H1 (cell line): ENCODE measurements at regions not wholly inside any gene's neighbourhood (a gene's known extent, or its start where the extent isn't known, plus 50 kb on each side); places are given as distances from the start of the nearest gene placed in this dataset.

Source experiments
- CTCF ChIA-PET: fragments of 300-600 bp; sonication (Branson Sonifier 250); formaldehyde crosslinking; loops from one replicate; lab custom pipeline; 2021; ENCODE audit not compliant: partially characterized antibody; lab: Charles Lee
- POLR2A ChIA-PET: fragments of 300-600 bp; sonication (Branson Sonifier 250); formaldehyde crosslinking; loops from one replicate; lab custom pipeline; 2021; ENCODE audit warnings: inconsistent platforms; ENCODE audit not compliant: partially characterized antibody; lab: Charles Lee
- DNase-seq, 2 experiments: peaks; one replicate each; pipeline versions ENCODE4 v3.0.0 to v3.0.0-alpha.2; 2010 to 2022; ENCODE audit warnings: low spot score in 2 of 2, low read depth in 1 of 2, mixed read lengths in 1 of 2
- FAIRE-seq: peaks from 2 replicates; lab custom pipeline; 2011; peaks lifted over from hg19 to GRCh38; lab: Jason Lieb, UNC
- H2AFZ ChIP-seq: 2 replicates; pipeline ENCODE4 v1.8.1; 2012; ENCODE audit warnings: low read length, inconsistent platforms
- H2AK5ac ChIP-seq: 2 replicates; pipeline ENCODE4 v1.6.1; 2013; ENCODE audit warnings: low read depth, low read length
- H2BK120ac ChIP-seq: replicated peaks from 2 replicates; pipeline ENCODE3; 2013; ENCODE audit warnings: low read depth, low read length, inconsistent platforms
- H2BK12ac ChIP-seq: 2 replicates; pipeline ENCODE4 v1.6.1; 2013; ENCODE audit warnings: low read depth, low read length
- H2BK15ac ChIP-seq: 2 replicates; pipeline ENCODE4 v1.6.1; 2013; ENCODE audit warnings: low read length
- H2BK20ac ChIP-seq: 2 replicates; pipeline ENCODE4 v1.6.1; 2013; ENCODE audit warnings: low read length
- H2BK5ac ChIP-seq: 2 replicates; pipeline ENCODE4 v1.6.1; 2013; ENCODE audit warnings: low read depth, low read length
- H3K14ac ChIP-seq: 2 replicates; pipeline ENCODE4 v1.6.1; 2013; ENCODE audit warnings: inconsistent platforms; ENCODE audit not compliant: insufficient read length
- H3K18ac ChIP-seq: 2 replicates; pipeline ENCODE4 v1.6.1; 2013; ENCODE audit warnings: low read length; ENCODE audit errors: extremely low read depth
- H3K23ac ChIP-seq: 2 replicates; pipeline ENCODE4 v1.6.1; 2013; ENCODE audit warnings: inconsistent platforms; ENCODE audit not compliant: insufficient read length
- H3K23me2 ChIP-seq: 2 replicates; pipeline ENCODE4 v1.6.1; 2013; ENCODE audit warnings: low read depth, low read length
- H3K27ac ChIP-seq: 2 replicates; pipeline ENCODE4 v1.6.1; 2011; ENCODE audit warnings: low read depth, low read length, inconsistent platforms
- H3K27me3 ChIP-seq, 4 experiments: replicated peaks in 1 of 4; 1 replicate in 1 of 4; 2 replicates in 3 of 4; pipeline versions ENCODE4 v1.6.1 to v1.8.1; 2011 to 2013; ENCODE audit warnings: low read length in 3 of 4, mild to moderate bottlenecking in 3 of 4, inconsistent platforms in 2 of 4, mixed read lengths in 2 of 4, moderate library complexity in 1 of 4; ENCODE audit not compliant: control insufficient read depth in 3 of 4, insufficient read depth in 3 of 4; ENCODE audit errors: extremely low read depth in 1 of 4
- H3K36me3 ChIP-seq, 4 experiments: 2 replicates each; pipeline versions ENCODE4 v1.6.1 to v1.8.1; 2011 to 2013; ENCODE audit warnings: mild to moderate bottlenecking in 4 of 4, low read length in 3 of 4, moderate library complexity in 2 of 4, control low read depth in 1 of 4, inconsistent platforms in 1 of 4; ENCODE audit not compliant: insufficient read depth in 4 of 4, control insufficient read depth in 2 of 4
- H3K4ac ChIP-seq: replicated peaks from 2 replicates; pipeline ENCODE3; 2013; ENCODE audit warnings: low read length, low read depth, mixed read lengths, inconsistent platforms; ENCODE audit not compliant: insufficient read length
- H3K4me1 ChIP-seq, 4 experiments: replicated peaks in 1 of 4; 1 replicate in 1 of 4; 2 replicates in 3 of 4; pipeline versions ENCODE4 v1.6.1 to v1.8.1; 2011 to 2013; ENCODE audit warnings: low read length in 3 of 4, inconsistent platforms in 2 of 4, mixed read lengths in 1 of 4; ENCODE audit not compliant: insufficient read depth in 4 of 4, control insufficient read depth in 3 of 4
- H3K4me2 ChIP-seq, 2 experiments: 2 replicates each; pipeline versions ENCODE4 v1.6.1 to v1.8.1; 2011 to 2013; ENCODE audit warnings: low read depth in 2 of 2, low read length in 2 of 2, control low read depth in 1 of 2, inconsistent platforms in 1 of 2, mild to moderate bottlenecking in 1 of 2; ENCODE audit not compliant: insufficient read depth in 1 of 2
- H3K4me3 ChIP-seq, 4 experiments: fragments of 200-600, 300-600 bp in 1 of 4; sonication (generic), shearing (Covaris generic), sonication (Bioruptor Twin) in 1 of 4; 2 replicates each; pipeline versions ENCODE4 v1.5.1 to v1.8.1; 2011 to 2016; ENCODE audit warnings: low read length in 4 of 4, low read depth in 3 of 4, control low read depth in 2 of 4, inconsistent platforms in 2 of 4, mild to moderate bottlenecking in 2 of 4, mixed read lengths in 1 of 4, moderate library complexity in 1 of 4; ENCODE audit not compliant: insufficient read depth in 2 of 4; ENCODE audit errors: extremely low read depth in 1 of 4
- H3K56ac ChIP-seq: replicated peaks from 2 replicates; pipeline ENCODE3; 2013; ENCODE audit warnings: low read depth, mild to moderate bottlenecking, mixed read lengths, low read length, inconsistent platforms; ENCODE audit not compliant: insufficient read length
- H3K79me1 ChIP-seq: 2 replicates; pipeline ENCODE4 v1.6.1; 2013; ENCODE audit warnings: low read depth, low read length, control low read depth
- H3K79me2 ChIP-seq, 2 experiments: 2 replicates each; pipeline versions ENCODE4 v1.6.1 to v1.8.1; 2012 to 2013; ENCODE audit warnings: low read length in 2 of 2, mild to moderate bottlenecking in 2 of 2, inconsistent platforms in 1 of 2; ENCODE audit not compliant: insufficient read depth in 2 of 2, control insufficient read depth in 1 of 2
- H3K9ac ChIP-seq, 4 experiments: replicated peaks in 1 of 4; 1 replicate in 1 of 4; 2 replicates in 3 of 4; pipeline versions ENCODE4 v1.6.1 to v1.8.1; 2011 to 2013; ENCODE audit warnings: low read depth in 3 of 4, low read length in 3 of 4, control low read depth in 2 of 4, mild to moderate bottlenecking in 2 of 4, moderate library complexity in 2 of 4, inconsistent platforms in 1 of 4; ENCODE audit errors: extremely low read depth in 1 of 4
- H3K9me3 ChIP-seq, 2 experiments: 2 replicates each; pipeline versions ENCODE4 v1.6.1 to v1.8.1; 2012 to 2013; ENCODE audit warnings: mild to moderate bottlenecking in 2 of 2, moderate library complexity in 2 of 2, control low read depth in 1 of 2, inconsistent platforms in 1 of 2, low read depth in 1 of 2, low read length in 1 of 2, mixed read lengths in 1 of 2; ENCODE audit not compliant: insufficient read depth in 2 of 2
- H4K20me1 ChIP-seq, 2 experiments: replicated peaks in 1 of 2; 2 replicates each; pipeline versions ENCODE3 to v1.8.1; 2011 to 2013; ENCODE audit warnings: inconsistent platforms in 2 of 2, low read length in 2 of 2, mild to moderate bottlenecking in 1 of 2; ENCODE audit not compliant: insufficient read depth in 2 of 2, control insufficient read depth in 1 of 2
- H4K5ac ChIP-seq: 2 replicates; pipeline ENCODE4 v1.6.1; 2013; ENCODE audit warnings: low read length, low read depth, mixed read lengths, inconsistent platforms; ENCODE audit not compliant: insufficient read length
- H4K8ac ChIP-seq: 2 replicates; pipeline ENCODE4 v1.8.0; 2013; ENCODE audit warnings: mild to moderate bottlenecking, moderate library complexity, low read length, inconsistent platforms; ENCODE audit not compliant: insufficient read depth; ENCODE audit errors: extremely low read depth
- H4K91ac ChIP-seq: replicated peaks from 2 replicates; pipeline ENCODE3; 2013; ENCODE audit warnings: low read length, mixed read lengths, inconsistent platforms; ENCODE audit not compliant: insufficient read length
- BCL11A ChIP-seq, 2 experiments: IDR thresholded peaks; one replicate each; pipeline ENCODE4 v1.6.1; 2011; ENCODE audit warnings: low read depth in 2 of 2, low read length in 2 of 2, mild to moderate bottlenecking in 2 of 2
- CBX8 ChIP-seq: fragments of 300-800, 300-1000 bp; sonication (generic); IDR thresholded peaks from 2 replicates; pipeline ENCODE4 v1.7.1; 2016; ENCODE audit warnings: low read depth, low read length, borderline replicate concordance
- RFX5 ChIP-seq: IDR thresholded peaks from 2 replicates; pipeline ENCODE4 v1.6.1; 2011; ENCODE audit warnings: low read depth, low read length, improper control_type of control experiment, borderline replicate concordance
- RXRA ChIP-seq: IDR thresholded peaks from 2 replicates; pipeline ENCODE4 v1.6.1; 2011; ENCODE audit warnings: low read depth, mild to moderate bottlenecking, low read length, moderate library complexity; ENCODE audit not compliant: insufficient read depth
- SRF ChIP-seq: IDR thresholded peaks from 2 replicates; pipeline ENCODE4 v1.6.1; 2011; ENCODE audit warnings: mild to moderate bottlenecking, low read depth, low read length, moderate library complexity
- TAF7 ChIP-seq: optimal IDR thresholded peaks from 2 replicates; pipeline ENCODE3; 2011; ENCODE audit warnings: low read depth, mild to moderate bottlenecking, inconsistent platforms, low read length, moderate library complexity, borderline replicate concordance
- WGBS, 2 experiments: shearing (Covaris generic) in 1 of 2; methylation state at CpG; one replicate each; pipeline versions ENCODE4 v1.1.6 to v1.1.7; 2013 to 2015; ENCODE audit warnings: low lambda C conversion rate in 2 of 2, mixed read lengths in 2 of 2, inconsistent platforms in 1 of 2, low coverage in 1 of 2, missing lambda C conversion rate in 1 of 2; ENCODE audit not compliant: insufficient replicate concordance in 2 of 2, insufficient coverage in 1 of 2, insufficient read length in 1 of 2; ENCODE audit errors: extremely low coverage in 1 of 2, missing lambda C conversion rate in 1 of 2; 5-methylcytosine and 5-hydroxymethylcytosine counted together

DNA sequence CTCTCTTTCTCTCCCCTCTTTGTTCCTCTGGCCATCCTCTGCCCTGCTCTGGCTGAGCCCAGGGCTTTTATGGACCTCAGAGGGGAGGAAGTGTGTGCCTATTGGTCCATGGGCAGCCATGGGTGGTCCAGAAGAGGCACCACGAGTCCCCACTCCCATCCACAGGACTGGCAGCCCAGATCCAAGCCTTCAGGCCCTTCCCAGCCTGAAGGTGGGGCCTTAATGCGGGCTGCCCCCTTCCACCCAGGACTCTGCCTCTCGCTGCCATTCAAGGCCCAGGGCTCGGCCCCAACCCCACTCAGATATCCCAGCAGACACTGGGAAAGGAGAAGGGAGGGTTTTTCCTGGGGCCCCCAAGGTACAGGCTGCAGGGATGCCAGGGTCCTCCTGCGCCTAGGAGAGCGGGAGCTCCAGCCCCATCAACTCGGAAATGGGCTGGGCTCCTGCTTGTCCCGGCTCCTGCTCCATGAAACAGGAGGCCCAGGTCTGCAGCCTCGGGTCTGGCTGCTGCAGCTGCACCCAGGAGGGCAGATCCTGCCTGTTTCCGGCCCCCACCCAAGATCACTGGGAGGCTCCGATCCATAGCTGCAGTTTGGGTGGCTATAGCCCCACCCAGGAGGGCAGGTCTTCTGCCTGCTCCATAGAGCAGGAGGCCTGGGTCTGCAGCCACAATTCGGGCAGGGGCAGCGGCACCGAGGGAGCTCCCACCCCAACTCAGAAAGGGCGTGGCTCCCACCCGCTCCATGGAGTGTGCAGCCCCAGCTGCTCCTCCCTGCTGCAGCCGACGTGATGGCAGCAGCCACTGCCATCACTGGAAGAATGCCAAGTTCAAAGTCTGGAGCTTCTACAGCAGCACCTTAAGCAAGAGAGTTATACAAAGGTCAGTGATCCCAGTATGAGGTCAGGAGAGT is 116.6 kb upstream of the RBBP8 start:
- CTCF ChIA-PET, result interaction anchor here (0.6 to 4.2 kb wide), 10 partner anchors 10 to 312 kb away, joined by 3 to 35 read pairs (median 4); no protein-coding TSS in a partner anchor
- no peak overlapping the region for H3K18ac ChIP-seq
- no peak overlapping the region for H3K14ac ChIP-seq
- H2BK5ac ChIP-seq, result no peak overlapping the region
- H3K56ac ChIP-seq, result no peak overlapping the region
- no peak overlapping the region for H2AK5ac ChIP-seq
- no peak overlapping the region for H2BK20ac ChIP-seq
- no peak for TF ChIP-seq CBX8
- TF ChIP-seq BCL11A (IDR thresholded peaks at IDR 0.05; ENCODE audit: low read depth in 2 of 2, low read length in 2 of 2), result no peak
- TF ChIP-seq SRF, result no peak
- no peak for TF ChIP-seq RFX5
- no peak for TF ChIP-seq TAF7
- TF ChIP-seq RXRA, result no peak
- TF ChIP-seq, all 59 proteins: peak for 0
- no peaks in the 10 kb centered on the region for H3K36me3 ChIP-seq
- POLR2A ChIA-PET, result interaction anchor here (1.1 to 1.2 kb wide), 2 partner anchors 117 to 197 kb away, joined by 4 to 5 read pairs; partner anchors contain the start of gene RBBP8
- H4K91ac ChIP-seq, result no peak overlapping the region
- no peaks in the 10 kb centered on the region for H4K20me1 ChIP-seq
- H4K8ac ChIP-seq, result no peak overlapping the region
- no peak overlapping the region for H3K23ac ChIP-seq
- H2AFZ ChIP-seq, result no peak overlapping the region
- H3K4me2 ChIP-seq, result no peak overlapping the region
- H3K9ac ChIP-seq, result no peak overlapping the region
- 87% methylated on average over 16 of the region's 18 CpGs; no CpG with 5 or more reads in 1 of the 2 experiments for WGBS, 2 experiments
- H3K9me3 ChIP-seq, result no peaks in the 10 kb centered on the region
- H3K79me1 ChIP-seq, result no peaks in the 10 kb centered on the region
- H2BK12ac ChIP-seq, result no peak overlapping the region; the same call in 1 of the 2 replicates
- H3K23me2 ChIP-seq, result no peaks in the 10 kb centered on the region
- no peak for DNase-seq
- H4K5ac ChIP-seq, result no peak overlapping the region
- H3K27ac ChIP-seq, result no peak overlapping the region
- no peaks in the 10 kb centered on the region for H3K79me2 ChIP-seq
- no peak overlapping the region for H2BK120ac ChIP-seq
- no peak overlapping the region for H3K4ac ChIP-seq
- H3K27me3 ChIP-seq, result no peaks in the 10 kb centered on the region
- H3K4me3 ChIP-seq, result no peak overlapping the region
- no peaks in the 10 kb centered on the region; a peak in 1 of 7 replicates for H3K4me1 ChIP-seq
- FAIRE-seq, result no peak
- H2BK15ac ChIP-seq, result 0 out of 2 replicates have a peak overlapping the region, but pooled peaks have one; percentile 46
